Epithelial cell of proximal tubule (primary cell): ENCODE measurements at regions not wholly inside any gene's neighbourhood (a gene's known extent, or its start where the extent isn't known, plus 50 kb on each side); places are given as distances from the start of the nearest gene placed in this dataset.
A peak's percentile ranks its signal among the peaks of the same experiment; 100 is the strongest.
"Not testable (repeated sequence)": the region's sequence is repeated elsewhere in the genome, so short reads cannot be mapped to it uniquely, and the experiment has no call there.

ENCODE experiments used
- DNase-seq: peaks from one replicate; pipeline ENCODE4 v3.0.0-alpha.2; 2011; ENCODE audit warnings: low read depth
- H3K4me3 ChIP-seq: 2 replicates; pipeline ENCODE4 v1.5.1; 2011; ENCODE audit warnings: low read depth, mild to moderate bottlenecking, low read length
- TF ChIP-seq, protein P1 (sequence below): conservative IDR thresholded peaks from 2 replicates; pipeline ENCODE4 v1.5.1; 2012; ENCODE audit warnings: low read depth, mild to moderate bottlenecking, low read length

DNA sequence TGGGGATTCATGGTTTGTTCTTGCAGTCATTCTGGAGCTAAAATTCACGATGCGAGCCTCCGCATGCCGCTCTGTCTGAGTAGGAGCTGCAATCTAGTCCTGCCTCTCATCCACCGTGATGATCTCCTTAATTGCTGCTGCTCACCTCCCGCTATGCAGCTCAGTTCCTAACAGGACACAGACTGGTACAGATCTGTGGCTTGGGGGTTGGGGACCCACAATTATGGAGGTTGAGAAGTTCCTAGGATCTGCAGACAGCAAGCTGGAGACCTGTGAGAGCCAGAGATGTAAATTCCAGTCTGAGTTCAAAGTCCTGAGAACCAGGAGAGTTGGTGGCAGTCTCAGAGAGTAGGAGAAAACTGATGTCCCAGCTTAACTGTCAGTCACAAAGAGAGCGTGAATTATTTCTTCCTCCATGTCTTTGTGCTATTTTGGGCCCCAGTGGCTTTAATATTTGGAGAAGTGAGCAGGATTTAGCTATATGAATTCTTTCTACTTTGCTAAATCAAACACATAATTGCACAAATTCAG lies 378.7 kb upstream of the MAN1A1 start:
- TF ChIP-seq, protein P1, sequence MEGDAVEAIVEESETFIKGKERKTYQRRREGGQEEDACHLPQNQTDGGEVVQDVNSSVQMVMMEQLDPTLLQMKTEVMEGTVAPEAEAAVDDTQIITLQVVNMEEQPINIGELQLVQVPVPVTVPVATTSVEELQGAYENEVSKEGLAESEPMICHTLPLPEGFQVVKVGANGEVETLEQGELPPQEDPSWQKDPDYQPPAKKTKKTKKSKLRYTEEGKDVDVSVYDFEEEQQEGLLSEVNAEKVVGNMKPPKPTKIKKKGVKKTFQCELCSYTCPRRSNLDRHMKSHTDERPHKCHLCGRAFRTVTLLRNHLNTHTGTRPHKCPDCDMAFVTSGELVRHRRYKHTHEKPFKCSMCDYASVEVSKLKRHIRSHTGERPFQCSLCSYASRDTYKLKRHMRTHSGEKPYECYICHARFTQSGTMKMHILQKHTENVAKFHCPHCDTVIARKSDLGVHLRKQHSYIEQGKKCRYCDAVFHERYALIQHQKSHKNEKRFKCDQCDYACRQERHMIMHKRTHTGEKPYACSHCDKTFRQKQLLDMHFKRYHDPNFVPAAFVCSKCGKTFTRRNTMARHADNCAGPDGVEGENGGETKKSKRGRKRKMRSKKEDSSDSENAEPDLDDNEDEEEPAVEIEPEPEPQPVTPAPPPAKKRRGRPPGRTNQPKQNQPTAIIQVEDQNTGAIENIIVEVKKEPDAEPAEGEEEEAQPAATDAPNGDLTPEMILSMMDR, result no peak
- no peak for DNase-seq
- H3K4me3 ChIP-seq, result no peak overlapping the region

DNA sequence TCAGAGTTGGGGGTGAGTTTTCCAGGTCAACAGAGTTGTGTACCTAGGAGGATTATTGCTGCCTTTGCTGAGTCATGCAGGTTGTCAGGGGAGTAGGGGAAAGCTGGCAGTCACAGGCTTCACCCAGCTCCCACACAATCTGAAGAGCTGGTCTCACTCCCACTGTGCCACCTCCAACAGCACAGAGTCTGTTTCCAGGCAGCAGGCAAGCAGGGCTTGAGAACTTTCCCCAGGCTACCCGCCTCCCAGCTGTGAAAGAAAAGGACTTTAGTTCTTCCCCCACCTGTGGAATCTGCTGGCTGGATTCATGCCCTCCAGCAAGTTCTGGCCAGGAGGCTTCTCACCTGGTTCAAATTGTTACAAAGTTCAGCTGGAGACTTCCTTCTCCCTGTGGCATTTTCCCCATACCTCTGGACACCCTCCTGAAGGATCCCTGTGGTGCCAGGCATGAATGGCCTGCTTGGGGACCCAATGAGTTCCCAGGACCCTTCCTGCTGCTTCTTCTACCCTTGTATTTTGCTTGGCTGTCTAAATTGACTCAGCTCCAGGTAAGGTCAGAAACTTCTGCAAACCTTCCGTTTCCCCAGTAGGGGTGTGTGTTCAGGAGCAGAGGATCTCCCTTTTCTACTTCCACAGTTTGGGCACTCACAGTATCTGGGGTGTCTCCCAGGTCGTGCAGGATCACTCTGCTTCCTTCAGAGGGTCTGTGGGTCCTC lies 378.1 kb upstream of the MAN1A1 start:
- H3K4me3 ChIP-seq, result no peak overlapping the region
- no peak for DNase-seq
- TF ChIP-seq, protein P1, result no peak

DNA sequence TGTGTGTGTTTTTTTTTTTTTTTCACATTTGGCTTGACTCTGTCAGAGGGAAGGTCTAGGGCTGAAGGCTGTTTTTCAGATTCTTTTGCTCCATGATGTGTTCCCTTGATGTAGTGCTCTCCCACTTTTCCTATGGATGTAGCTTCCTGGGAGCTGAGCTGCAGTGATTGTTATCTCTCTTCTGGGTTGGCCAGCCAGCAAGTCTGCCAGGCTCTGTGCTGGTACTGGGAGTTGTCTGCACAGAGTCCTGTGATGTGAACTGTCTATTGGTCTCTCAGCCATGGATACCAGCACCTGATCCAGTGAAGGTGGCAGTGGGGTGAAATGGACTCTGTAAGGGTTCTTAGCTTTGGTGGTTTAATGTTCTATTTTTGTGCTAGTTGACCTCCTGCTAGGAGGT lies 377.4 kb upstream of the MAN1A1 start:
- not testable (repeated sequence) for DNase-seq, H3K4me3 ChIP-seq

DNA sequence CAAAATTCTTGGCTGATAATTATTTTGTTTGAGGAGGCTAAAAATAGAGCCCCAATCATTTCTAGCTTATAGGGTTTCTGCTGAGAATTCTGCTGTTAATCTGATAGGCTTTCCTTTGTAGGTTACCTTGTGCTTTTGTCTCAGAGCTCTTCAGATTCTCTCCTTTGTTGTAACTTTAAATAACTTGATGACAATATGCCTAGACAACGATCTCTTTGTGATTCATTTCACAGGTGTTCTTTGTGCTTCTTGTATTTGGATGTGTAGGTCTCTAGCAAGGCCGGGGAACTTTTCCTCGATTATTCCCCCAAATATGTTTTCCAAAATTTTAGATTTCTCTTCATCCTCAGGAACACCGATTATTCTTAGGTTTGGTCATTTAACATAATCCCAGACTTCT lies 376.5 kb upstream of the MAN1A1 start:
- no peak for DNase-seq
- TF ChIP-seq, protein P1, result no peak
- H3K4me3 ChIP-seq, result no peak overlapping the region

DNA sequence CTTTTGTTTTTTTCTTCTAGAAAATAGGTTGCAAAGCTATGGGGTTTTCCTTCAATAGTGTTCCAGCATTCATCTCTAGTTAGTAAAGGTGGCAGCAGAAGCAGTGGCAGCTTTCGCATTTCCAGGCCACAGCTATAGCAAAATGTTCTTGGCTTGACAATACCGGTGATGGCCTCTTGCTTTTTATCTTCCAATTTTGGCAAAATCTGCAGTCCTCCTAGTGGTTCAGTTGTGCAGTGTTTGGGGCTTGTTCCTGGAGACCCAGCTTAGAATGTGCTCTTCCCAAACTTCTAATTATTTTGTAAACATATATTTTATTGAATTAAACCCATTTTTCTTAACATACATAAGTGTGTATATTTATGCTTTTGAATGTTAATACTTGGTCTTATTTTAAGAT lies 370.6 kb upstream of the MAN1A1 start:
- no peak for DNase-seq
- TF ChIP-seq, protein P1, result peak; percentile 20
- no peak overlapping the region for H3K4me3 ChIP-seq

DNA sequence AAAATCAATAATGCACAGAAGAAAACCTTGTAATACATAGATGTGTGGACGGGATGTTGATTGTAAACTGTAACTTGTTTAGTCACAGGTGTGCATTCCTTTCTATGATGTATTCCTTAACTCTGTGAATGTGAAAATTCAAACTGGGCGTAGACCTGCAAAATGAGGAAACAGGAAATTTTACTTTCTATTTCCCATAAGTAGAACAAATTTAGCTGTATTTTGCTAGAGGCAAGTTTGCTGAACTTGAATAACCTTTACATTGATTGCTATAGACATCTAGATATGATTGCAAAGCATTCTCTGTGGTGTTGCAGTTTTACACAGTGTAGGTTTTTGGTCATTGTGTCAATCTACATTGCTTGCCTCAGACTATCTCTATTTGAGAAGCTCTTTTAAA lies 368.4 kb upstream of the MAN1A1 start:
- TF ChIP-seq, protein P1, result no peak

DNA sequence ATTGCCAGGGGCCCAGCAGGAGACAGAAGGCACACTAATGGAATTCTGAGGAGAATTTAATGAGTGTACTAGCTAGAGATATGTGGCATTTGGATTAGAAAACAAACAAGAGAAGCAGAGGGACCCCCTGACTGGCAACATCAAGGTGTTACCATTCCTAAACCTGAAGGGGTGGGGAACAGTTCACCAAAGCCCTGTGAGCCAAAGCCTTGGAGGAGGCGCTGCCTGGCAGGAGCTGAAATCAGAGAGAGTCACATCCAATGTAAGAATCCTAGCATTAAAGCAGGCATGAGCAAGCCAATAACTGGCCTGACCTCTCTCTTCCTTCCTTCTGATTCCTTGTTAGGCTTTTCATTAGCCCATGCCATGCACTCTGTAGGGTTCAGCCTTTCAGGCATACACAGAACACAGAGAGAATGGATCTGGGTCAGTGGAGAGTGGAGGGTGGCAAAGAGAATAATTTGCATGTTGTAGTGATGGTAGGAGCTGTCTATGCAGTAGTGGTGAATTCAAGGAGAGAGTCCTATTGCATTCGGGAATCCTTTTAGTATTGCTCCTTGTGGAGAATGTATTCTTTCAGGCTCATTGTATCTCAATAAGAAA lies 367.2 kb upstream of the MAN1A1 start:
- TF ChIP-seq, protein P1, result no peak
- H3K4me3 ChIP-seq, result no peak overlapping the region
- no peak for DNase-seq

More for the DNA sequence above, 368.4 kb upstream of the MAN1A1 start:
- DNase-seq, result no peak
- H3K4me3 ChIP-seq, result no peak overlapping the region
